Activated T-cell treated with anti-CD3 and anti-CD28 coated beads, Interleukin-2, amount 50 U/mL, for 24 hours (primary cell): ENCODE measurements at regions not wholly inside any gene's neighbourhood (a gene's known extent, or its start where the extent isn't known, plus 50 kb on each side); places are given as distances from the start of the nearest gene placed in this dataset.
"Not testable (repeated sequence)": the region's sequence is repeated elsewhere in the genome, so short reads cannot be mapped to it uniquely, and the experiment has no call there.

Experiments
- DNase-seq: peaks from one replicate; pipeline ENCODE4 v3.0.0-alpha.2; 2020
- H3K27ac Mint-ChIP-seq: 2 replicates; pipeline ENCODE4 v1.8.0; 2020; ENCODE audit warnings: mild to moderate bottlenecking, mixed read lengths
- H3K27me3 Mint-ChIP-seq: 2 replicates; pipeline ENCODE4 v1.8.0; 2020; ENCODE audit warnings: mixed read lengths
- H3K36me3 Mint-ChIP-seq: 2 replicates; pipeline ENCODE4 v1.8.0; 2020; ENCODE audit warnings: low read depth, mixed read lengths
- H3K4me1 Mint-ChIP-seq: 2 replicates; pipeline ENCODE4 v1.8.0; 2020; ENCODE audit warnings: low read depth, mixed read lengths
- H3K4me3 Mint-ChIP-seq: 2 replicates; pipeline ENCODE4 v1.8.0; 2020; ENCODE audit warnings: mild to moderate bottlenecking, moderate library complexity, mixed read lengths
- H3K9me3 Mint-ChIP-seq: 2 replicates; pipeline ENCODE4 v1.8.0; 2020; ENCODE audit warnings: mixed read lengths

GRCh38 chr17:64736804-64737492, 74.8 kb upstream of the SMURF2 start:
- Mint-ChIP-seq H3K27me3 (no peaks in the 10 kb centered on the region), H3K27ac (no peak overlapping the region), H3K4me3 (no peak overlapping the region), H3K36me3 (no peaks in the 10 kb centered on the region), H3K4me1 (peaks cover 6% of the 10 kb centered on the region), H3K9me3 (no peaks in the 10 kb centered on the region)
- peak; percentile 48 for DNase-seq

DNA sequence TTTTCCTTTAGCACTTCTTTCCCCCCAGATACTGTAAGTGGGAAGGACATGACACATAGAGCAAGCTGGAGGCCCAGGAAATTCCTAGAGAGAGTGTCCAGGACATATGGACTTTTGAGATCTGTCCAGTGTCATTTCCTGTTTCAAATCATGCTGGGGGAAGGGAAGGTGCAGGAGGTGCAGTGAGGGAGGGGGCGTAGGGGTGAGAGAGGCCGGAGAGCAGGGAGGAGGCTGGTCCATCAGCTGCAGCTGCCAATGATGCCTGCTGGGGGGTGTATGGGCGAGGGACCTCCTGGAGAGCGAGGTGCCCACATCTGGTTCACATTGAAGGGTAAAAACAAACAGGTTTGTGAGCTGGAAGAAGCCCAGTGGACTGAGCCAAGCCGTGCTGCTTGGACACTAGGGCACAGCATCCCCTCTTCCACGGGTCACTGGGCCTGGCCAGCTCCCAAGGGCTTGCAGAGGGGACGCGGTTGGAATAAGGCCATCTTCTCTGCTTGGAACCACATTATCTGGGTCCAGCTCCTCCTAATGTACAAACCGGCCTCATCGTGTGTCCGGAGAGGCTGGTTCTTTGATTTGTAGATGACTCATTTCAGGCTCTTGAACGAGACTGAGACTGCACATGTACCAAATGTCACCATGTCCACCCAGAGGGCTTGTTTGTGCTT, 70.4 kb upstream of the SMURF2 start:
- Mint-ChIP-seq H3K9me3 (no peaks in the 10 kb centered on the region), H3K4me1 (peaks cover 6% of the 10 kb centered on the region), H3K36me3 (no peaks in the 10 kb centered on the region), H3K27ac (no peak overlapping the region), H3K4me3 (no peak overlapping the region), H3K27me3 (no peaks in the 10 kb centered on the region)
- DNase-seq, result no peak

DNA sequence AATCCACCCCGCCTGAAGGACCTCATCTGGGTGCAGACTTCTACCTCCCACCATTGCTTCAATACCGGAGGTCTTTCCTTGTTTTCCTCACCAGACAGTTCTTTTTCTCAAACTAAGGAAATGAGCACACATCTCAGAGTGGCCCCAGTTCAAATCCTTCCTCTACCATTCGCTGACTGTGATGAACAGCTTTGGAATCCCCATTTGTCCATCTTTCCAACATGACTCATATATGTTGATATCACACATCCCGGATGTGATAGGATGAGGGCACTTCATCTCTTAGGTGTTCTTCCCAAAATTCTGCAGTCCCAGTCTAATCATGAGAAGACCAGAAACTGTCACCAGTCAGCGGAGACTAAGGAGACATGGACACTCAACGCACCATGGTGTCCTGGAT, 67.9 kb upstream of the SMURF2 start:
- not testable (repeated sequence) for H3K4me3 Mint-ChIP-seq, H3K9me3 Mint-ChIP-seq, H3K4me1 Mint-ChIP-seq, DNase-seq, H3K27me3 Mint-ChIP-seq, H3K27ac Mint-ChIP-seq, H3K36me3 Mint-ChIP-seq

GRCh38 chr17:64729201-64729600, 67.1 kb upstream of the SMURF2 start:
- Mint-ChIP-seq H3K27ac (no peak overlapping the region), H3K27me3 (no peaks in the 10 kb centered on the region), H3K4me3 (no peak overlapping the region), H3K4me1 (no peaks in the 10 kb centered on the region), H3K36me3 (no peaks in the 10 kb centered on the region), H3K9me3 (no peaks in the 10 kb centered on the region)
- no peak for DNase-seq

DNA sequence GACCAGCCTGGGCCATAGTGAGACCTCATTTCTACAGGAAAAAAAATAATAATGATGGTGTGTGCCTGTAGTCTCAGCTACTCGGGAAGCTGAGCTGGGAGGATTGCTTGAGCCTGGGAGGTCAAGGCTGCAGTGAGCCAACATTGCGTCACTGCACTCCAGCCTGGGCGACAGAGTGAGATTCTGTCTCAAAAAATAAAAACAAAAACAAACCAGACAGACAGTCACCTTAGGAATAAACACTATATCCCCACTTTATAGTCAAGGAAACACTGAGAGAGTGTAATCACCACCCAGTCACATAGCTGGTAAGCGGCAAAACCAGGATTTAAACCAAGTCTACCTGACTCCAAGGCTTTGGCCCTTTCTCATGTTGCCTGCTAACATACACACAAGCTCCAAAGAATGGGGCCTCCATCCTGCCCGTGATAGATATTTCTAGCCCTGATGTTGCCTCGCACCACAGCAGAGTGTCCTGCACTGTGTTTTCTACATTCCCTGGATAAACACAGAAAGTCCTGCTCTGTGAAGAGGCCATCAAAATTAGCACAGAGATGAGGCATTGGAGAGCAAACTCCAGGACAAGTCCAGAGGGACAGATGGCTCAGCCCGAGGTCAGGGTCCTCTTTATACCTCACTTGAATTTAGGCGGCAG, 66.1 kb upstream of the SMURF2 start:
- no peak for DNase-seq
- H3K4me1 Mint-ChIP-seq, result no peaks in the 10 kb centered on the region

GRCh38 chr17:64726025-64726424, 63.9 kb upstream of the SMURF2 start:
- H3K27ac Mint-ChIP-seq, H3K9me3 Mint-ChIP-seq, H3K36me3 Mint-ChIP-seq, H3K4me3 Mint-ChIP-seq, DNase-seq, H3K27me3 Mint-ChIP-seq, H3K4me1 Mint-ChIP-seq: not testable (repeated sequence)

More for the DNA sequence above, 66.1 kb upstream of the SMURF2 start:
- H3K27me3 Mint-ChIP-seq, result no peaks in the 10 kb centered on the region
- no peaks in the 10 kb centered on the region for H3K36me3 Mint-ChIP-seq
- H3K27ac Mint-ChIP-seq, result no peak overlapping the region
- H3K9me3 Mint-ChIP-seq, result no peaks in the 10 kb centered on the region
- H3K4me3 Mint-ChIP-seq, result no peak overlapping the region

- not testable (repeated sequence) for H3K27me3 Mint-ChIP-seq, H3K36me3 Mint-ChIP-seq, H3K4me1 Mint-ChIP-seq, H3K4me3 Mint-ChIP-seq, H3K27ac Mint-ChIP-seq, DNase-seq, H3K9me3 Mint-ChIP-seq
Measured at GRCh38 chr17:64724246-64724645, 62.1 kb upstream of the SMURF2 start.

- no peaks in the 10 kb centered on the region for H3K27me3 Mint-ChIP-seq
- H3K36me3 Mint-ChIP-seq, result no peaks in the 10 kb centered on the region
- H3K4me3 Mint-ChIP-seq, result no peak overlapping the region
- H3K9me3 Mint-ChIP-seq, result no peaks in the 10 kb centered on the region
- H3K4me1 Mint-ChIP-seq, result no peaks in the 10 kb centered on the region
- H3K27ac Mint-ChIP-seq, result no peak overlapping the region
- DNase-seq, result no peak
Measured at GRCh38 chr17:64723781-64724180, 61.7 kb upstream of the SMURF2 start.

DNA sequence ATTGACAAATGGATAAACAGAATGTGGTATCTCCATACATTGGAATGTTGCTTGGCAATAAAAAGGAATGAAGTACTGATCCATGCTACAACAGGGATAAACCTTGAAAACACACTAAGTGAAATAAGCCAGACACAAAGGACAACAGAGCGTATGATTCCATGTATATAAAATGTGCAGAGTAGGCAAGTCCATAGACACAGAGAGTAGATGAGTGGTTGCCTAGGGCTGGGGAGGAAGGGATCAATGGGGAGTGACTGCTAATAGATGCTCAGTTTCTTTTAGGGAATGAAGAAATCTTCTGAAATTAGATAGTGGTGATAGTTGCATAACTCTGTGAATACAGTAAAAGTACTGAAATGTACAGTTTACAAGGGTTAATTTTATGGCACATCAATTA, 59.4 kb upstream of the SMURF2 start:
- H3K4me3 Mint-ChIP-seq, H3K36me3 Mint-ChIP-seq, H3K4me1 Mint-ChIP-seq, H3K27ac Mint-ChIP-seq, DNase-seq, H3K9me3 Mint-ChIP-seq, H3K27me3 Mint-ChIP-seq: not testable (repeated sequence)

DNA sequence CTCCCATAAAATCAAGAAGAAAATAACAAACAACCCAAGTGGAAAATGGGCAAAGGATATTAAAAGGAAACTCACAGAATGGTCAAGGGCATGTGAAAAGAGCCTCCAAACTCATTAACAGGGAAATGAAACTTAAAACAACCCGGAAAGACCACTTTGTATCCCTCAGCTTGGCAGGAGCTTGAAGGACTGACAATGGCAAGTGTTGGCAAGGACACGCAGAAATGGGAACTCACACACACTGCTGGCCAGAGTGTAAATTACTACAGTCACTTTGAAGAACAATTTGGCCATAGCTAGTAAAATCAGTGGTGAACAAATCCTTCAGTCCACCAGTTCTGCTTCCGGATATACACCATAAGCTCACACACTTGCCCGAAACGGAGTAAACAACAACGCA, 58.1 kb upstream of the SMURF2 start:
- not testable (repeated sequence) for DNase-seq, H3K27ac Mint-ChIP-seq, H3K27me3 Mint-ChIP-seq, H3K4me3 Mint-ChIP-seq, H3K4me1 Mint-ChIP-seq, H3K9me3 Mint-ChIP-seq, H3K36me3 Mint-ChIP-seq

DNA sequence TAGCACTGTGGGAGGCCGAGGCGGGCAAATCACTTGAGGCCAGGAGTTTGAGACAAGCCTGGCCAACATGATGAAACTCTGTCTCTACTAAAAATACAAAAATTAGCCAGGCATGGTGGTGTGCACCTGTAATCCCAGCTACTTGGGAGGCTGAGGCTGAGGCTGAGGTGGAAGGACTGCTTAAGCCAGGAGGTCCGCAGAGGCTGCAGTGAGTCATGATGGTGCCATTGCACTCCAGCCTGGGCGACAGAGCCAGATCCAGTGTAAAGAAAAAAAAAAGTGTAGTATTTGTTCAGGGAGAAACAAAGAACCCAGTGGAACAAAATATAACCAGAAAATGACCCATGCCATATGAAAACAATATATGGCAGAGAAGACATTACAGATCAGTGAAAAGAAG, 57.4 kb upstream of the SMURF2 start:
- H3K27me3 Mint-ChIP-seq, DNase-seq, H3K4me1 Mint-ChIP-seq, H3K27ac Mint-ChIP-seq, H3K9me3 Mint-ChIP-seq, H3K4me3 Mint-ChIP-seq, H3K36me3 Mint-ChIP-seq: not testable (repeated sequence)

DNA sequence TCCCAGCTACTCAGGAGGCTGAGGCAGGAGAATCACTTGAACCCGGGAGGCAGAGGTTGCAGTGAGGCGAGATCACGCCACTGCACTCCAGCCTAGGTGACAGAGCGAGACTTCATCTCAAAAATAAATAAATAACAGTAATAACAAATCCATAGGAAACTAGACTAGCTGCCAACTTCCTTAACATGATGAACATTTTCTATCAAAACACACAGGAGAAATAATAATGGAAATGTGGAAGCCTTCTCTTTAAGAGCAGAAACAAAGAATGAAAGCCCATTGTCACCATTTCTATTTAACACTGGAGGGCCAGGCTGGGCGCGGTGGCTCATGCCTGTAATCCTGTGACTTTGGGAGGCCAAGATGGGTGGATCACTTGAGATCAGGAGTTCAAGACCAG, 56.7 kb upstream of the SMURF2 start:
- H3K4me3 Mint-ChIP-seq, H3K27me3 Mint-ChIP-seq, H3K36me3 Mint-ChIP-seq, H3K27ac Mint-ChIP-seq, H3K9me3 Mint-ChIP-seq, DNase-seq, H3K4me1 Mint-ChIP-seq: not testable (repeated sequence)

DNA sequence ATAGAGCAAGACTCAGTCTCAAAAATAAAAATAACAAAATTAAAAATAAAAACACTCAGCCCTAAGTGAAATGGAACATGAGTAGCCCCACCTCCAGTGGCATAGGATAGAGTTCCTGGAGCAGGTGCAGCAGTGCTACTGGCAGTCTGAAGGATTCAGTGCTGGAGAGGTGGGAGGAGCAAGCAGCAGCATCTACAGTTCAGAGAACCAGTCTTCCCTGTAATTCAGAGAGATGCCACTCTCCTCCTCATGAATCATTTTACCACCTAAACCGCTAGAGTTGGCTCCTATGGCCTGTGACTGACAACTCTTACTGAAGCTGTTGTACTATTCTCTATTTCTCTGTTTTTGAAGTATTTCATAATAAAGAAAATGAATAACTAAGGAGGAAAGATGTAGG, 56.0 kb upstream of the SMURF2 start:
- peaks cover 14% of the 10 kb centered on the region for H3K4me1 Mint-ChIP-seq
- no peaks in the 10 kb centered on the region for H3K27me3 Mint-ChIP-seq
- DNase-seq, result no peak
- no peaks in the 10 kb centered on the region for H3K9me3 Mint-ChIP-seq
- H3K4me3 Mint-ChIP-seq, result no peak overlapping the region
- no peak overlapping the region for H3K27ac Mint-ChIP-seq
- H3K36me3 Mint-ChIP-seq, result no peaks in the 10 kb centered on the region

DNA sequence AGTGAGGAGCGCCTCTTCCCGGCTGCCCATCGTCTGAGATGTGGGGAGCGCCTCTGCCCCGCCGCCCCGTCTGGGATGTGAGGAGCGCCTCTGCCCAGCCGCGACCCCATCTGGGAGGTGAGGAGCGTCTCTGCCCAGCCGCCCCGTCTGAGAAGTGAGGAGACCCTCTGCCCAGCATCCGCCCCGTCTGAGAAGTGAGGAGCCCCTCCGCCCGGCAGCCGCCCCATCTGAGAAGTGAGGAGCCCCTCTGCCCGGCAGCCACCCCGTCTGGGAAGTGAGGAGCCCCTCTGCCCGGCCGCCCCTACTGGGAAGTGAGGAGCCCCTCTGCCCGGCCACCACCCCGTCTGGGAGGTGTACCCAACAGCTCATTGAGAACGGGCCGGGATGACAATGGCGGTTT, 54.4 kb upstream of the SMURF2 start:
- not testable (repeated sequence) for H3K36me3 Mint-ChIP-seq, H3K4me3 Mint-ChIP-seq

GRCh38 chr17:64713786-64714185, 51.7 kb upstream of the SMURF2 start:
- peaks cover 45% of the 10 kb centered on the region for H3K4me1 Mint-ChIP-seq
- DNase-seq, result peak; percentile 37
- not testable (repeated sequence) for H3K36me3 Mint-ChIP-seq, H3K27me3 Mint-ChIP-seq, H3K9me3 Mint-ChIP-seq
- peak overlapping the region; percentile 34 for H3K27ac Mint-ChIP-seq
- H3K4me3 Mint-ChIP-seq, result peak overlapping the region; percentile 59

More for the DNA sequence above, 54.4 kb upstream of the SMURF2 start:
- not testable (repeated sequence) for DNase-seq, H3K27ac Mint-ChIP-seq, H3K27me3 Mint-ChIP-seq, H3K9me3 Mint-ChIP-seq
- peaks cover 26% of the 10 kb centered on the region for H3K4me1 Mint-ChIP-seq
